Endothelial cell of umbilical vein (primary cell): ENCODE measurements at regions not wholly inside any gene's neighbourhood (a gene's known extent, or its start where the extent isn't known, plus 50 kb on each side); places are given as distances from the start of the nearest gene placed in this dataset.

Experiments
- BruUV-seq: library from RNA; stranded (reverse); fragments of 400-500 nt; replicated peaks from 2 replicates; lab custom pipeline; 2021; lab: Mats Ljungman, UMichigan
- CTCF ChIA-PET: fragments of 300-600, 350-600 bp; sonication (Branson Sonifier 250); formaldehyde crosslinking; loops from one replicate; lab custom pipeline; 2021; ENCODE audit warnings: antibody characterized with exemption, inconsistent platforms; lab: Charles Lee
- POLR2A ChIA-PET: fragments of 300-600, 350-600 bp; sonication (Branson Sonifier 250); formaldehyde crosslinking; loops from one replicate; lab custom pipeline; 2021; ENCODE audit warnings: antibody characterized with exemption, inconsistent platforms; lab: Charles Lee
- DNase-seq: peaks from one replicate; pipeline ENCODE4 v3.0.0-alpha.2; 2011; ENCODE audit warnings: low read depth, low spot score
- FAIRE-seq: peaks from 2 replicates; lab custom pipeline; 2011; peaks lifted over from hg19 to GRCh38; lab: Jason Lieb, UNC
- H2AFZ ChIP-seq: 2 replicates; pipeline ENCODE4 v1.6.0; 2012; ENCODE audit warnings: low read depth, low read length, control low read depth, inconsistent platforms
- H3K27ac ChIP-seq: 2 replicates; pipeline ENCODE4 v1.5.1; 2011; ENCODE audit warnings: low read depth, mild to moderate bottlenecking, control low read depth, low read length, moderate library complexity; ENCODE audit not compliant: insufficient read depth
- H3K27me3 ChIP-seq, 2 experiments: 2 replicates each; pipeline versions ENCODE4 v1.6.0 to v1.6.1; 2011; ENCODE audit warnings: low read length in 2 of 2, mixed read lengths in 1 of 2; ENCODE audit not compliant: control insufficient read depth in 2 of 2, insufficient read depth in 2 of 2
- H3K36me3 ChIP-seq, 2 experiments: 2 replicates in 1 of 2; 3 replicates in 1 of 2; pipeline ENCODE4 v1.5.1; 2011; ENCODE audit warnings: low read length in 2 of 2, mild to moderate bottlenecking in 1 of 2, moderate library complexity in 1 of 2; ENCODE audit not compliant: control insufficient read depth in 2 of 2, insufficient read depth in 2 of 2; ENCODE audit errors: extremely low read depth in 1 of 2
- H3K4me1 ChIP-seq: 3 replicates; pipeline ENCODE4 v1.5.1; 2011; ENCODE audit warnings: mild to moderate bottlenecking, low read length; ENCODE audit not compliant: control insufficient read depth, insufficient read depth; ENCODE audit errors: extremely low read depth
- H3K4me2 ChIP-seq: 2 replicates; pipeline ENCODE4 v1.6.1; 2011; ENCODE audit warnings: low read length, control low read depth, mixed read lengths; ENCODE audit not compliant: insufficient read depth
- H3K4me3 ChIP-seq, 3 experiments: fragments of 200-600 bp in 1 of 3; sonication (generic), shearing (Covaris generic) in 1 of 3; replicated peaks in 1 of 3; 2 replicates each; pipeline ENCODE4 v1.5.1; 2011 to 2016; ENCODE audit warnings: control low read depth in 3 of 3, low read length in 3 of 3, mild to moderate bottlenecking in 2 of 3, inconsistent platforms in 1 of 3, low read depth in 1 of 3, moderate library complexity in 1 of 3; ENCODE audit not compliant: insufficient read depth in 1 of 3
- H3K79me2 ChIP-seq: 2 replicates; pipeline ENCODE4 v1.6.0; 2012; ENCODE audit warnings: low read length, inconsistent platforms; ENCODE audit not compliant: control insufficient read depth, insufficient read depth
- H3K9ac ChIP-seq: replicated peaks from 2 replicates; pipeline ENCODE3; 2011; ENCODE audit warnings: low read length, control low read depth; ENCODE audit not compliant: insufficient read depth; ENCODE audit errors: extremely low read depth
- H3K9me1 ChIP-seq: replicated peaks from 3 replicates; pipeline ENCODE4 v1.6.0; 2011; ENCODE audit warnings: mild to moderate bottlenecking, low read length; ENCODE audit not compliant: control insufficient read depth, insufficient read depth; ENCODE audit errors: extremely low read depth
- H3K9me3 ChIP-seq: replicated peaks from 2 replicates; pipeline ENCODE4 v1.5.1; 2012; ENCODE audit warnings: low read length, inconsistent platforms; ENCODE audit not compliant: control insufficient read depth, insufficient read depth
- H4K20me1 ChIP-seq: replicated peaks from 2 replicates; pipeline ENCODE3; 2011; ENCODE audit warnings: mild to moderate bottlenecking, low read length; ENCODE audit not compliant: control insufficient read depth, insufficient read depth; ENCODE audit errors: extremely low read depth
- EZH2 ChIP-seq: IDR thresholded peaks from 2 replicates; pipeline ENCODE4 v1.6.1; 2012; ENCODE audit warnings: borderline replicate concordance, low read depth, mild to moderate bottlenecking, moderate library complexity, low read length, inconsistent platforms; ENCODE audit not compliant: severe bottlenecking
- FOS ChIP-seq: IDR thresholded peaks from 2 replicates; pipeline ENCODE4 v1.6.1; 2011; ENCODE audit warnings: mild to moderate bottlenecking, low read length, moderate library complexity, borderline replicate concordance; ENCODE audit not compliant: insufficient read depth
- GATA2 ChIP-seq: IDR thresholded peaks from 2 replicates; pipeline ENCODE4 v1.7.0; 2011; ENCODE audit warnings: low read depth, mild to moderate bottlenecking, moderate library complexity, mixed read lengths, low read length; ENCODE audit not compliant: insufficient read length, insufficient read depth
- JUN ChIP-seq: IDR thresholded peaks from 2 replicates; pipeline ENCODE4 v1.6.1; 2011; ENCODE audit warnings: borderline replicate concordance, low read depth; ENCODE audit not compliant: insufficient read length, insufficient read depth
- MYC ChIP-seq: IDR thresholded peaks from one replicate; pipeline ENCODE4 v1.6.1; 2011; ENCODE audit warnings: mild to moderate bottlenecking, low read depth, low read length
- POLR2A ChIP-seq: IDR thresholded peaks from 2 replicates; pipeline ENCODE4 v1.6.1; 2012; ENCODE audit warnings: low read depth, mild to moderate bottlenecking, control low read depth, low read length
- POLR2AphosphoS5 ChIP-seq: IDR thresholded peaks from 2 replicates; pipeline ENCODE4 v1.6.1; 2012; ENCODE audit warnings: low read depth, mild to moderate bottlenecking, control low read depth, low read length, moderate library complexity; ENCODE audit not compliant: insufficient read depth
- dilution Hi-C: fragments of 300-500 bp; cut with MboI; formaldehyde crosslinking; loops from one replicate; pipeline ENCODE4 v1.15.0; 2019; ENCODE audit warnings: low sequenced_read_pairs; ENCODE audit not compliant: extremely low pct_ligation_motif_present
- intact Hi-C: fragments of 100-400 bp; cut with micrococcal nuclease; formaldehyde crosslinking; loops from one replicate; pipeline ENCODE4 v1.10.0; 2022
- TF ChIP-seq, protein P1 (sequence below): IDR thresholded peaks from 2 replicates; pipeline ENCODE4 v1.6.1; 2011; ENCODE audit not compliant: insufficient read depth, insufficient read length
- TF ChIP-seq, protein P2 (sequence below), 2 donors: IDR thresholded peaks; 1 replicate in 1 of 2; 2 replicates in 1 of 2; pipeline ENCODE4 v1.5.1; 2011; ENCODE audit warnings: low read length in 2 of 2, mild to moderate bottlenecking in 2 of 2, moderate library complexity in 2 of 2, control low read depth in 1 of 2, inconsistent platforms in 1 of 2, low read depth in 1 of 2; ENCODE audit not compliant: insufficient read depth in 1 of 2; ENCODE audit errors: extremely low read depth in 1 of 2

DNA sequence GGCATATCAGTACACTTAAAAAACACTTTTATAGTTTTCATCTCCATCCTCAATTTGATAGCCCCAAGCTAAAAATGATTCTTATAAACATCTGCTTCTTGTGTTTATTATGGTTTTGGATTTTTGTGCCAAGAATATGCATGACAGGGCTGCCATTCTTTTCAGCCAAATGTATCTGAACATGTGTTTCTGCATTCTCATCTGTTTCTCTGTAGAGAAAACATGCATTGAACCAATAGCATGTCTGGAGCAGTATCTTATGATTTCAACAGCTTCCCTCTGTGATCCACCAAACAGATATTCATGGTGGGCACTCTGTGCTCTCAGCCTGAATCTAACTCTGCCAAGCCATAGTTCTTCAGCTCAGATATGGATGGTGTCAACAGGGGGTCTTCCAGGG, 99.3 kb upstream of the ERCC6L2 start:
- H3K9ac ChIP-seq, result no peak overlapping the region
- H3K27ac ChIP-seq, result no peak overlapping the region
- no peaks in the 10 kb centered on the region for H3K9me1 ChIP-seq
- H3K9me3 ChIP-seq, result no peaks in the 10 kb centered on the region
- DNase-seq (no peak), FAIRE-seq (no peak)
- BruUV-seq, result no TSS peak
- no peak overlapping the region for H2AFZ ChIP-seq
- TF ChIP-seq EZH2 (no peak), POLR2AphosphoS5 (no peak), JUN (no peak), POLR2A (no peak), GATA2 (no peak), MYC (no peak), FOS (no peak)
- TF ChIP-seq, protein P1, sequence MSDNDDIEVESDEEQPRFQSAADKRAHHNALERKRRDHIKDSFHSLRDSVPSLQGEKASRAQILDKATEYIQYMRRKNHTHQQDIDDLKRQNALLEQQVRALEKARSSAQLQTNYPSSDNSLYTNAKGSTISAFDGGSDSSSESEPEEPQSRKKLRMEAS, result no peak
- TF ChIP-seq, protein P2, sequence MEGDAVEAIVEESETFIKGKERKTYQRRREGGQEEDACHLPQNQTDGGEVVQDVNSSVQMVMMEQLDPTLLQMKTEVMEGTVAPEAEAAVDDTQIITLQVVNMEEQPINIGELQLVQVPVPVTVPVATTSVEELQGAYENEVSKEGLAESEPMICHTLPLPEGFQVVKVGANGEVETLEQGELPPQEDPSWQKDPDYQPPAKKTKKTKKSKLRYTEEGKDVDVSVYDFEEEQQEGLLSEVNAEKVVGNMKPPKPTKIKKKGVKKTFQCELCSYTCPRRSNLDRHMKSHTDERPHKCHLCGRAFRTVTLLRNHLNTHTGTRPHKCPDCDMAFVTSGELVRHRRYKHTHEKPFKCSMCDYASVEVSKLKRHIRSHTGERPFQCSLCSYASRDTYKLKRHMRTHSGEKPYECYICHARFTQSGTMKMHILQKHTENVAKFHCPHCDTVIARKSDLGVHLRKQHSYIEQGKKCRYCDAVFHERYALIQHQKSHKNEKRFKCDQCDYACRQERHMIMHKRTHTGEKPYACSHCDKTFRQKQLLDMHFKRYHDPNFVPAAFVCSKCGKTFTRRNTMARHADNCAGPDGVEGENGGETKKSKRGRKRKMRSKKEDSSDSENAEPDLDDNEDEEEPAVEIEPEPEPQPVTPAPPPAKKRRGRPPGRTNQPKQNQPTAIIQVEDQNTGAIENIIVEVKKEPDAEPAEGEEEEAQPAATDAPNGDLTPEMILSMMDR (IDR thresholded peaks at IDR 0.05; ENCODE audit: extremely low read depth in 1 of 2, insufficient read depth in 1 of 2, low read depth in 1 of 2, low read length in 2 of 2), result no peak
- intact Hi-C loops, result no loop called here
- no peak overlapping the region for H3K4me2 ChIP-seq
- no peaks in the 10 kb centered on the region for H3K27me3 ChIP-seq
- CTCF ChIA-PET, result interaction anchor here (1.0 kb wide), 1 partner anchor 9 kb away, joined by 3 read pairs; no protein-coding TSS in a partner anchor
- dilution Hi-C loops, result no loop called here
- H3K4me1 ChIP-seq, result no peaks in the 10 kb centered on the region
- H4K20me1 ChIP-seq, result no peaks in the 10 kb centered on the region
- H3K79me2 ChIP-seq, result no peaks in the 10 kb centered on the region
- no peaks in the 10 kb centered on the region for H3K36me3 ChIP-seq
- no peak overlapping the region for H3K4me3 ChIP-seq
- POLR2A ChIA-PET, result no interaction called here
